Liver (tissue), 8 donors: ENCODE measurements at regions not wholly inside any gene's neighbourhood (a gene's known extent, or its start where the extent isn't known, plus 50 kb on each side); places are given as distances from the start of the nearest gene placed in this dataset.

ENCODE experiments used
- DNase-seq: peaks from one replicate; pipeline ENCODE4 v3.0.0-alpha.2; 2017; ENCODE audit warnings: low spot score
- H3K27ac ChIP-seq, 2 donors: one replicate each; pipeline ENCODE4 v1.7.0; 2013; ENCODE audit warnings: inconsistent platforms in 2 of 2, low read length in 2 of 2, control low read depth in 1 of 2, low read depth in 1 of 2, mild to moderate bottlenecking in 1 of 2
- H3K27me3 ChIP-seq, 4 donors: one replicate each; pipeline versions ENCODE4 v1.6.1 to v1.7.0; 2013; ENCODE audit warnings: low read length in 3 of 4, inconsistent platforms in 1 of 4, mild to moderate bottlenecking in 1 of 4, moderate library complexity in 1 of 4; ENCODE audit not compliant: control insufficient read depth in 4 of 4, insufficient read depth in 4 of 4
- H3K36me3 ChIP-seq, 4 donors: one replicate each; pipeline versions ENCODE4 v1.6.1 to v1.7.0; 2013; ENCODE audit warnings: low read length in 3 of 4, mild to moderate bottlenecking in 3 of 4, low read depth in 1 of 4, moderate library complexity in 1 of 4; ENCODE audit not compliant: control insufficient read depth in 4 of 4, insufficient read depth in 3 of 4
- H3K4me1 ChIP-seq, 4 donors: one replicate each; pipeline versions ENCODE4 v1.6.1 to v1.7.0; 2013; ENCODE audit warnings: low read length in 3 of 4, mild to moderate bottlenecking in 3 of 4, moderate library complexity in 1 of 4; ENCODE audit not compliant: control insufficient read depth in 4 of 4, insufficient read depth in 4 of 4
- H3K4me3 ChIP-seq, 3 donors: one replicate each; pipeline versions ENCODE4 v1.6.1 to v1.7.0; 2013; ENCODE audit warnings: low read length in 3 of 3, control low read depth in 1 of 3, low read depth in 1 of 3, mild to moderate bottlenecking in 1 of 3
- H3K9ac ChIP-seq, 2 donors: one replicate each; pipeline ENCODE4 v1.7.0; 2013; ENCODE audit warnings: low read length in 2 of 2, mild to moderate bottlenecking in 2 of 2, moderate library complexity in 2 of 2, control low read depth in 1 of 2, low read depth in 1 of 2
- H3K9me3 ChIP-seq, 4 donors: one replicate each; pipeline versions ENCODE4 v1.6.1 to v1.7.0; 2013; ENCODE audit warnings: low read length in 3 of 4; ENCODE audit not compliant: control insufficient read depth in 4 of 4
- EGR1 ChIP-seq, 2 donors: IDR thresholded peaks; 2 replicates each; pipeline ENCODE4 v1.6.1; 2016 to 2018; ENCODE audit warnings: antibody characterized with exemption in 2 of 2, low read depth in 2 of 2
- FOXA1 ChIP-seq: IDR thresholded peaks from 2 replicates; pipeline ENCODE4 v1.6.1; 2016; ENCODE audit warnings: antibody characterized with exemption
- FOXA2 ChIP-seq: IDR thresholded peaks from 2 replicates; pipeline ENCODE4 v1.6.1; 2016; ENCODE audit warnings: antibody characterized with exemption
- GABPA ChIP-seq, 2 donors: IDR thresholded peaks in 1 of 2; conservative IDR thresholded peaks in 1 of 2; 2 replicates each; pipeline ENCODE4 v1.6.1; 2016; ENCODE audit warnings: antibody characterized with exemption in 2 of 2, mild to moderate bottlenecking in 1 of 2, moderate library complexity in 1 of 2
- HNF4A ChIP-seq, 2 donors: conservative IDR thresholded peaks; 2 replicates each; pipeline ENCODE4 v1.6.1; 2016; ENCODE audit warnings: antibody characterized with exemption in 2 of 2, mild to moderate bottlenecking in 2 of 2
- HNF4G ChIP-seq: IDR thresholded peaks from 2 replicates; pipeline ENCODE4 v1.6.1; 2016; ENCODE audit warnings: antibody characterized with exemption
- JUND ChIP-seq, 2 donors: IDR thresholded peaks; 2 replicates each; pipeline ENCODE4 v1.6.1; 2016; ENCODE audit warnings: antibody characterized with exemption in 2 of 2
- NR2F2 ChIP-seq: IDR thresholded peaks from 2 replicates; pipeline ENCODE4 v1.6.1; 2016; ENCODE audit warnings: antibody characterized with exemption
- RAD21 ChIP-seq, 2 donors: IDR thresholded peaks; 2 replicates each; pipeline ENCODE4 v1.6.1; 2016; ENCODE audit warnings: antibody characterized with exemption in 2 of 2, mild to moderate bottlenecking in 2 of 2
- RXRA ChIP-seq, 2 donors: IDR thresholded peaks; 2 replicates each; pipeline ENCODE4 v1.6.1; 2017 to 2018; ENCODE audit warnings: antibody characterized with exemption in 2 of 2, mild to moderate bottlenecking in 1 of 2
- SP1 ChIP-seq: IDR thresholded peaks from 2 replicates; pipeline ENCODE4 v1.6.1; 2018; ENCODE audit warnings: antibody characterized with exemption, mild to moderate bottlenecking
- TAF1 ChIP-seq: conservative IDR thresholded peaks from 2 replicates; pipeline ENCODE4 v1.6.1; 2016; ENCODE audit warnings: antibody characterized with exemption, mild to moderate bottlenecking
- YY1 ChIP-seq: IDR thresholded peaks from 2 replicates; pipeline ENCODE4 v1.6.1; 2016; ENCODE audit warnings: antibody characterized with exemption, mild to moderate bottlenecking
- WGBS: extraction: QIAGEN DNeasy Blood & Tissue Kit; methylation state at CpG from one replicate; pipeline ENCODE4 v1.1.7; 2013; 5-methylcytosine and 5-hydroxymethylcytosine counted together
- TF ChIP-seq, protein P1 (sequence below): IDR thresholded peaks from 2 replicates; pipeline ENCODE4 v1.6.1; 2016; ENCODE audit warnings: antibody characterized with exemption, mild to moderate bottlenecking
- TF ChIP-seq, protein P2 (sequence below): IDR thresholded peaks from 2 replicates; pipeline ENCODE4 v1.6.1; 2016; ENCODE audit warnings: antibody characterized with exemption
- TF ChIP-seq, protein P3 (sequence below): IDR thresholded peaks from 2 replicates; pipeline ENCODE4 v1.6.1; 2016; ENCODE audit warnings: antibody characterized with exemption
- TF ChIP-seq, protein P4 (sequence below): fragments of 150-350 bp; IDR thresholded peaks from 2 replicates; pipeline ENCODE4 v1.5.1; 2017; ENCODE audit warnings: improper control_type of control experiment, low read depth, low read length; ENCODE audit not compliant: missing input control
- TF ChIP-seq, protein P5 (sequence below): IDR thresholded peaks from 2 replicates; pipeline ENCODE4 v1.6.1; 2016; ENCODE audit warnings: antibody characterized with exemption
- donor health status: healthy.
- donor health status: healthy.
- donor health status: healthy.
- donor health status: healthy.
- donor health status: healthy.

DNA sequence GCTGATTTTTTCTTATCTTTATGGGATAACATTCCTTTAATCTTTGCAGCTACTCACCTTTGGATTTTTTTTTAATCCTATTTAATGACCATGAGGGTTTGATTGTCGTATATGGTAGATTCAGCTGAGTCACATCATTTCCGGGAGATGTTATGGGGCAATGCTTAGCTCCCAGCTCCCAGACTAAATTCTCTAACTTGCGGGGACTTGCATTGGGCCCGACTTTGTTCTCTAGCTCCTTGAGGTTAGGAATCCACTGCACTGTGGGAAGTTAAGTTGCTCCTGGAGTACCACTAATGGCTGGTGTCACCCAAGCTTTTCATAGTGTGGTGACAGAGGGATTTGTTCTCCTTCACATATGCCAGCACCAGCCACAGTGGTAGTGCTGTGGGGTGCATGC lies 287.4 kb downstream of the TECRL start:
- Histone ChIP-seq H3K4me1 (no peaks in the 10 kb centered on the region), H3K27me3 (no peaks in the 10 kb centered on the region), H3K36me3 (no peaks in the 10 kb centered on the region), H3K9me3 (peaks cover 0 to 3% (median 0%) of the 10 kb centered on the region in 4 donors), H3K9ac (no peak overlapping the region), H3K4me3 (no peak overlapping the region), H3K27ac (no peak overlapping the region)
- 82% methylated on average over 4 of the region's 4 CpGs for WGBS
- no peak for DNase-seq
- no peak for TF ChIP-seq SP1
- no peak for TF ChIP-seq RAD21 (IDR thresholded peaks at IDR 0.05)
- TF ChIP-seq HNF4G = no peak
- TF ChIP-seq, protein P1, sequence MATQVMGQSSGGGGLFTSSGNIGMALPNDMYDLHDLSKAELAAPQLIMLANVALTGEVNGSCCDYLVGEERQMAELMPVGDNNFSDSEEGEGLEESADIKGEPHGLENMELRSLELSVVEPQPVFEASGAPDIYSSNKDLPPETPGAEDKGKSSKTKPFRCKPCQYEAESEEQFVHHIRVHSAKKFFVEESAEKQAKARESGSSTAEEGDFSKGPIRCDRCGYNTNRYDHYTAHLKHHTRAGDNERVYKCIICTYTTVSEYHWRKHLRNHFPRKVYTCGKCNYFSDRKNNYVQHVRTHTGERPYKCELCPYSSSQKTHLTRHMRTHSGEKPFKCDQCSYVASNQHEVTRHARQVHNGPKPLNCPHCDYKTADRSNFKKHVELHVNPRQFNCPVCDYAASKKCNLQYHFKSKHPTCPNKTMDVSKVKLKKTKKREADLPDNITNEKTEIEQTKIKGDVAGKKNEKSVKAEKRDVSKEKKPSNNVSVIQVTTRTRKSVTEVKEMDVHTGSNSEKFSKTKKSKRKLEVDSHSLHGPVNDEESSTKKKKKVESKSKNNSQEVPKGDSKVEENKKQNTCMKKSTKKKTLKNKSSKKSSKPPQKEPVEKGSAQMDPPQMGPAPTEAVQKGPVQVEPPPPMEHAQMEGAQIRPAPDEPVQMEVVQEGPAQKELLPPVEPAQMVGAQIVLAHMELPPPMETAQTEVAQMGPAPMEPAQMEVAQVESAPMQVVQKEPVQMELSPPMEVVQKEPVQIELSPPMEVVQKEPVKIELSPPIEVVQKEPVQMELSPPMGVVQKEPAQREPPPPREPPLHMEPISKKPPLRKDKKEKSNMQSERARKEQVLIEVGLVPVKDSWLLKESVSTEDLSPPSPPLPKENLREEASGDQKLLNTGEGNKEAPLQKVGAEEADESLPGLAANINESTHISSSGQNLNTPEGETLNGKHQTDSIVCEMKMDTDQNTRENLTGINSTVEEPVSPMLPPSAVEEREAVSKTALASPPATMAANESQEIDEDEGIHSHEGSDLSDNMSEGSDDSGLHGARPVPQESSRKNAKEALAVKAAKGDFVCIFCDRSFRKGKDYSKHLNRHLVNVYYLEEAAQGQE = no peak
- no peak for TF ChIP-seq HNF4A (conservative IDR thresholded peaks at IDR 0.05)
- TF ChIP-seq NR2F2 = no peak
- no peak for TF ChIP-seq TAF1
- no peak for TF ChIP-seq RXRA (IDR thresholded peaks at IDR 0.05)
- TF ChIP-seq, protein P2, sequence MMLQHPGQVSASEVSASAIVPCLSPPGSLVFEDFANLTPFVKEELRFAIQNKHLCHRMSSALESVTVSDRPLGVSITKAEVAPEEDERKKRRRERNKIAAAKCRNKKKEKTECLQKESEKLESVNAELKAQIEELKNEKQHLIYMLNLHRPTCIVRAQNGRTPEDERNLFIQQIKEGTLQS = no peak
- TF ChIP-seq, protein P3, sequence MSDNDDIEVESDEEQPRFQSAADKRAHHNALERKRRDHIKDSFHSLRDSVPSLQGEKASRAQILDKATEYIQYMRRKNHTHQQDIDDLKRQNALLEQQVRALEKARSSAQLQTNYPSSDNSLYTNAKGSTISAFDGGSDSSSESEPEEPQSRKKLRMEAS = no peak
- no peak for TF ChIP-seq GABPA (IDR thresholded peaks at IDR 0.05 in 1 of 2, conservative IDR thresholded peaks at IDR 0.05 in 1 of 2)
- TF ChIP-seq YY1 = no peak
- no peak for TF ChIP-seq JUND (IDR thresholded peaks at IDR 0.05)
- TF ChIP-seq EGR1 (IDR thresholded peaks at IDR 0.05; ENCODE audit: low read depth in 2 of 2) = no peak
- TF ChIP-seq, protein P4, sequence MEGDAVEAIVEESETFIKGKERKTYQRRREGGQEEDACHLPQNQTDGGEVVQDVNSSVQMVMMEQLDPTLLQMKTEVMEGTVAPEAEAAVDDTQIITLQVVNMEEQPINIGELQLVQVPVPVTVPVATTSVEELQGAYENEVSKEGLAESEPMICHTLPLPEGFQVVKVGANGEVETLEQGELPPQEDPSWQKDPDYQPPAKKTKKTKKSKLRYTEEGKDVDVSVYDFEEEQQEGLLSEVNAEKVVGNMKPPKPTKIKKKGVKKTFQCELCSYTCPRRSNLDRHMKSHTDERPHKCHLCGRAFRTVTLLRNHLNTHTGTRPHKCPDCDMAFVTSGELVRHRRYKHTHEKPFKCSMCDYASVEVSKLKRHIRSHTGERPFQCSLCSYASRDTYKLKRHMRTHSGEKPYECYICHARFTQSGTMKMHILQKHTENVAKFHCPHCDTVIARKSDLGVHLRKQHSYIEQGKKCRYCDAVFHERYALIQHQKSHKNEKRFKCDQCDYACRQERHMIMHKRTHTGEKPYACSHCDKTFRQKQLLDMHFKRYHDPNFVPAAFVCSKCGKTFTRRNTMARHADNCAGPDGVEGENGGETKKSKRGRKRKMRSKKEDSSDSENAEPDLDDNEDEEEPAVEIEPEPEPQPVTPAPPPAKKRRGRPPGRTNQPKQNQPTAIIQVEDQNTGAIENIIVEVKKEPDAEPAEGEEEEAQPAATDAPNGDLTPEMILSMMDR = no peak
- TF ChIP-seq, protein P5, sequence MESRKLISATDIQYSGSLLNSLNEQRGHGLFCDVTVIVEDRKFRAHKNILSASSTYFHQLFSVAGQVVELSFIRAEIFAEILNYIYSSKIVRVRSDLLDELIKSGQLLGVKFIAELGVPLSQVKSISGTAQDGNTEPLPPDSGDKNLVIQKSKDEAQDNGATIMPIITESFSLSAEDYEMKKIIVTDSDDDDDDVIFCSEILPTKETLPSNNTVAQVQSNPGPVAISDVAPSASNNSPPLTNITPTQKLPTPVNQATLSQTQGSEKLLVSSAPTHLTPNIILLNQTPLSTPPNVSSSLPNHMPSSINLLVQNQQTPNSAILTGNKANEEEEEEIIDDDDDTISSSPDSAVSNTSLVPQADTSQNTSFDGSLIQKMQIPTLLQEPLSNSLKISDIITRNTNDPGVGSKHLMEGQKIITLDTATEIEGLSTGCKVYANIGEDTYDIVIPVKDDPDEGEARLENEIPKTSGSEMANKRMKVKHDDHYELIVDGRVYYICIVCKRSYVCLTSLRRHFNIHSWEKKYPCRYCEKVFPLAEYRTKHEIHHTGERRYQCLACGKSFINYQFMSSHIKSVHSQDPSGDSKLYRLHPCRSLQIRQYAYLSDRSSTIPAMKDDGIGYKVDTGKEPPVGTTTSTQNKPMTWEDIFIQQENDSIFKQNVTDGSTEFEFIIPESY = no peak
- no peak for TF ChIP-seq FOXA1
- no peak for TF ChIP-seq FOXA2
